GM12878 (cell line): ENCODE measurements at regions not wholly inside any gene's neighbourhood (a gene's known extent, or its start where the extent isn't known, plus 50 kb on each side); places are given as distances from the start of the nearest gene placed in this dataset.

Source experiments
- ATAC-seq: fragments of 200-7000 bp; cut with Tn5 transposase; 3 replicates; pipeline ENCODE4 v1.9.1; 2020; ENCODE audit warnings: mild to moderate bottlenecking, moderate library complexity
- BruUV-seq: library from RNA; stranded (reverse); fragments of 400-500 nt; replicated peaks from 2 replicates; lab custom pipeline; 2021; lab: Mats Ljungman, UMichigan
- CTCF ChIA-PET: fragments of 300-600 bp; sonication (Branson Sonifier 250); formaldehyde crosslinking; extraction: SDS; loops from one replicate; lab custom pipeline; 2021; ENCODE audit warnings: inconsistent platforms; lab: Yijun Ruan, JAX
- POLR2A ChIA-PET: fragments of 350-600 bp; formaldehyde crosslinking; extraction: SDS; loops from one replicate; lab custom pipeline; 2021; ENCODE audit warnings: inconsistent platforms; lab: Charles Lee
- RAD21 ChIA-PET: fragments of 300-600 bp; sonication (Branson Sonifier 250); formaldehyde crosslinking; loops from one replicate; lab custom pipeline; 2023; ENCODE audit warnings: antibody characterized with exemption; ENCODE audit not compliant: unreplicated experiment; lab: Charles Lee
- SMC1A ChIA-PET: fragments of 300-600 bp; sonication (Branson Sonifier 250); formaldehyde crosslinking; loops from one replicate; lab custom pipeline; 2023; ENCODE audit not compliant: unreplicated experiment, uncharacterized antibody; lab: Charles Lee
- DNase-seq: peaks from one replicate; pipeline ENCODE4 v3.0.0-alpha.2; 2011; ENCODE audit warnings: low read depth, low spot score
- FAIRE-seq: peaks from 3 replicates; lab custom pipeline; 2011; peaks lifted over from hg19 to GRCh38; lab: Jason Lieb, UNC
- H2AFZ ChIP-seq: 2 replicates; pipeline ENCODE4 v1.6.0; 2011; ENCODE audit warnings: low read depth, low read length, control low read depth; ENCODE audit not compliant: control insufficient read depth
- H3K27ac ChIP-seq: 2 replicates; pipeline ENCODE4 v1.5.1; 2011; ENCODE audit warnings: control low read depth; ENCODE audit not compliant: control insufficient read depth, insufficient read depth
- H3K27me3 ChIP-seq, 2 experiments: replicated peaks in 1 of 2; 2 replicates each; pipeline versions ENCODE4 v1.6.0 to v1.6.1; 2011; ENCODE audit warnings: low read length in 1 of 2; ENCODE audit not compliant: control insufficient read depth in 2 of 2, insufficient read depth in 2 of 2
- H3K36me3 ChIP-seq, 2 experiments: 2 replicates each; pipeline ENCODE4 v1.5.1; 2011; ENCODE audit warnings: low read length in 1 of 2; ENCODE audit not compliant: control insufficient read depth in 2 of 2, insufficient read depth in 2 of 2
- H3K4me1 ChIP-seq: 2 replicates; pipeline ENCODE4 v1.6.1; 2011; ENCODE audit warnings: mild to moderate bottlenecking, low read length, moderate library complexity, mixed read lengths; ENCODE audit not compliant: control insufficient read depth, insufficient read depth
- H3K4me2 ChIP-seq: 2 replicates; pipeline ENCODE4 v1.6.0; 2011; ENCODE audit warnings: control low read depth; ENCODE audit not compliant: control insufficient read depth, insufficient read depth
- H3K4me3 ChIP-seq: fragments of 200-600 bp; sonication (generic); 2 replicates; pipeline ENCODE4 v1.5.1; 2016
- H3K79me2 ChIP-seq: 2 replicates; pipeline ENCODE4 v1.6.0; 2011; ENCODE audit warnings: low read length; ENCODE audit not compliant: control insufficient read depth, insufficient read depth
- H3K9ac ChIP-seq: 2 replicates; pipeline ENCODE4 v1.8.0; 2011; ENCODE audit warnings: low read length, control low read depth, mixed read lengths; ENCODE audit not compliant: control insufficient read depth, insufficient read depth
- H3K9me3 ChIP-seq: replicated peaks from 3 replicates; pipeline ENCODE4 v1.5.1; 2011; ENCODE audit warnings: mild to moderate bottlenecking, low read length; ENCODE audit not compliant: control insufficient read depth, insufficient read depth
- H4K20me1 ChIP-seq: 2 replicates; pipeline ENCODE4 v1.6.0; 2011; ENCODE audit not compliant: control insufficient read depth, insufficient read depth
- ATF7 ChIP-seq: fragments of 450-650 bp; IDR thresholded peaks from 2 replicates; pipeline ENCODE4 v1.6.1; 2016; ENCODE audit warnings: low read depth, mild to moderate bottlenecking
- CBX5 ChIP-seq: sonication (generic); IDR thresholded peaks from 2 replicates; pipeline ENCODE4 v1.6.1; 2016; ENCODE audit warnings: low read depth, moderate library complexity, mild to moderate bottlenecking, inconsistent platforms
- CREB1 ChIP-seq: IDR thresholded peaks from 2 replicates; pipeline ENCODE4 v1.6.1; 2012; ENCODE audit warnings: low read depth, mild to moderate bottlenecking, inconsistent platforms
- EZH2 ChIP-seq: IDR thresholded peaks from 2 replicates; pipeline ENCODE4 v1.6.1; 2012; ENCODE audit warnings: low read depth, mild to moderate bottlenecking, control low read depth, inconsistent platforms, low read length, borderline replicate concordance; ENCODE audit not compliant: control insufficient read depth
- KDM1A ChIP-seq: fragments of 200-600 bp; sonication (generic); IDR thresholded peaks from 2 replicates; pipeline ENCODE4 v1.6.1; 2016; ENCODE audit warnings: borderline replicate concordance
- LARP7 ChIP-seq: fragments of 450-650 bp; IDR thresholded peaks from 2 replicates; pipeline ENCODE4 v1.6.1; 2017; ENCODE audit warnings: mild to moderate bottlenecking
- MTA2 ChIP-seq: fragments of 450-650 bp; IDR thresholded peaks from 2 replicates; pipeline ENCODE4 v1.6.1; 2016; ENCODE audit warnings: low read depth, mild to moderate bottlenecking, moderate library complexity
- PAX8 ChIP-seq: fragments of 450-650 bp; IDR thresholded peaks from 2 replicates; pipeline ENCODE4 v1.6.1; 2017; ENCODE audit warnings: mild to moderate bottlenecking, moderate library complexity
- POLR2AphosphoS5 ChIP-seq: IDR thresholded peaks from 2 replicates; pipeline ENCODE4 v1.6.1; 2011; ENCODE audit warnings: mild to moderate bottlenecking, low read length, inconsistent platforms
- RAD51 ChIP-seq: fragments of 450-650 bp; IDR thresholded peaks from 2 replicates; pipeline ENCODE4 v1.6.1; 2016; ENCODE audit warnings: moderate library complexity, mild to moderate bottlenecking, inconsistent platforms
- RELA ChIP-seq: fragments of 450-650 bp; IDR thresholded peaks from 2 replicates; pipeline ENCODE4 v1.8.0; 2014; ENCODE audit warnings: borderline replicate concordance; ENCODE audit not compliant: partially characterized antibody
- SRF ChIP-seq, 2 experiments: IDR thresholded peaks; 2 replicates each; pipeline ENCODE4 v1.6.1; 2011; ENCODE audit warnings: low read depth in 2 of 2, low read length in 2 of 2, mild to moderate bottlenecking in 1 of 2, moderate library complexity in 1 of 2
- ZNF217 ChIP-seq: fragments of 450-650 bp; IDR thresholded peaks from 2 replicates; pipeline ENCODE4 v1.6.1; 2017; ENCODE audit warnings: antibody characterized with exemption, mild to moderate bottlenecking
- ZNF24 ChIP-seq: fragments of 450-650 bp; IDR thresholded peaks from 2 replicates; pipeline ENCODE4 v1.6.1; 2017; ENCODE audit warnings: antibody characterized with exemption, mild to moderate bottlenecking
- ZNF384 ChIP-seq: IDR thresholded peaks from 2 replicates; pipeline ENCODE4 v1.6.1; 2012; ENCODE audit warnings: low read depth, mild to moderate bottlenecking, low read length, improper control_type of control experiment, borderline replicate concordance
- WGBS: methylation state at CpG from one replicate; pipeline ENCODE4 v1.1.6; 2016; ENCODE audit warnings: low lambda C conversion rate; ENCODE audit not compliant: insufficient replicate concordance, insufficient coverage; ENCODE audit errors: missing lambda C conversion rate; 5-methylcytosine and 5-hydroxymethylcytosine counted together
- in situ Hi-C: fragments of 300-500 bp; cut with MboI; formaldehyde crosslinking; loops from 9 replicates; pipeline ENCODE4 v1.14.3; 2018; ENCODE audit warnings: mixed read lengths
- intact Hi-C: fragments of 100-400 bp; cut with micrococcal nuclease; formaldehyde crosslinking; loops from one replicate; pipeline ENCODE4 v1.14.2; 2022; ENCODE audit not compliant: unreplicated experiment
- TF ChIP-seq, protein P1 (sequence below): fragments of 450-650 bp; IDR thresholded peaks from 2 replicates; pipeline ENCODE4 v1.6.1; 2017; ENCODE audit warnings: mild to moderate bottlenecking, moderate library complexity
- TF ChIP-seq, protein P2 (sequence below): fragments of 450-650 bp; IDR thresholded peaks from 2 replicates; pipeline ENCODE4 v1.6.1; 2017; ENCODE audit warnings: mild to moderate bottlenecking
- TF ChIP-seq, protein P3 (sequence below): IDR thresholded peaks from 2 replicates; pipeline ENCODE4 v1.6.1; 2011; ENCODE audit warnings: low read depth, low read length, improper control_type of control experiment, borderline replicate concordance
- TF ChIP-seq, protein P4 (sequence below): fragments of 450-650 bp; IDR thresholded peaks from 2 replicates; pipeline ENCODE4 v1.6.1; 2017; ENCODE audit warnings: low read depth, mild to moderate bottlenecking, moderate library complexity

DNA sequence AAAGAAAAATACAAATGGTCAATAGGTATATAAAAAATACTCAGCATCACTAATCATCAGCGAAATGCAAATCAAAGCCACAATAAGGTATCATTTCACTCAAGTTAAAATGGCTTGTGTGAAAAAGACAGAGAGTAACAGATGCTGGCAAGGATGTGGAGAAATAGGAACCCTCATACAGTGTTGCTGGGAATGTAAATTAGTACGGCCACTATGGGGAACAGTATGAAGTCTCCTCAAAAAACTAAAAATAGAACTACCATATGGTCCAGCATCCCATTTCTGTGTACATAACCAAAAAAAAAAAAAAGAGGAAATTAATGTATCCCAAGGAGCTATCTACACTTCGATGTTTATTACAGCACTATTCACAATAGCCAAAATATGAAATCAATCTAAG, 98.1 kb upstream of the TGFBR2 start:
- BruUV-seq = no TSS peak
- no peak overlapping the region for H2AFZ ChIP-seq
- SMC1A ChIA-PET = no interaction called here
- ATAC-seq = no peak
- H3K4me3 ChIP-seq = no peak overlapping the region
- H3K79me2 ChIP-seq = no peaks in the 10 kb centered on the region
- H3K27me3 ChIP-seq = no peaks in the 10 kb centered on the region
- H3K4me1 ChIP-seq = peaks cover under 1% of the 10 kb centered on the region; the same call in 1 of the 2 replicates
- H4K20me1 ChIP-seq = no peaks in the 10 kb centered on the region
- no peak for DNase-seq
- no peak overlapping the region for H3K27ac ChIP-seq
- FAIRE-seq = no peak
- no peaks in the 10 kb centered on the region for H3K9me3 ChIP-seq
- RAD21 ChIA-PET = no interaction called here
- no peak overlapping the region for H3K4me2 ChIP-seq
- POLR2A ChIA-PET = no interaction called here
- intact Hi-C loops = no loop called here
- TF ChIP-seq ZNF217 (no peak), CBX5 (no peak), PAX8 (no peak), KDM1A (no peak), RAD51 (no peak), LARP7 (no peak), SRF (IDR thresholded peaks at IDR 0.05; ENCODE audit: low read depth in 2 of 2, low read length in 2 of 2) (no peak), CREB1 (no peak), RELA (no peak), ZNF24 (no peak), POLR2AphosphoS5 (no peak), EZH2 (no peak), MTA2 (no peak), ZNF384 (no peak), ATF7 (no peak)
- TF ChIP-seq, protein P1, sequence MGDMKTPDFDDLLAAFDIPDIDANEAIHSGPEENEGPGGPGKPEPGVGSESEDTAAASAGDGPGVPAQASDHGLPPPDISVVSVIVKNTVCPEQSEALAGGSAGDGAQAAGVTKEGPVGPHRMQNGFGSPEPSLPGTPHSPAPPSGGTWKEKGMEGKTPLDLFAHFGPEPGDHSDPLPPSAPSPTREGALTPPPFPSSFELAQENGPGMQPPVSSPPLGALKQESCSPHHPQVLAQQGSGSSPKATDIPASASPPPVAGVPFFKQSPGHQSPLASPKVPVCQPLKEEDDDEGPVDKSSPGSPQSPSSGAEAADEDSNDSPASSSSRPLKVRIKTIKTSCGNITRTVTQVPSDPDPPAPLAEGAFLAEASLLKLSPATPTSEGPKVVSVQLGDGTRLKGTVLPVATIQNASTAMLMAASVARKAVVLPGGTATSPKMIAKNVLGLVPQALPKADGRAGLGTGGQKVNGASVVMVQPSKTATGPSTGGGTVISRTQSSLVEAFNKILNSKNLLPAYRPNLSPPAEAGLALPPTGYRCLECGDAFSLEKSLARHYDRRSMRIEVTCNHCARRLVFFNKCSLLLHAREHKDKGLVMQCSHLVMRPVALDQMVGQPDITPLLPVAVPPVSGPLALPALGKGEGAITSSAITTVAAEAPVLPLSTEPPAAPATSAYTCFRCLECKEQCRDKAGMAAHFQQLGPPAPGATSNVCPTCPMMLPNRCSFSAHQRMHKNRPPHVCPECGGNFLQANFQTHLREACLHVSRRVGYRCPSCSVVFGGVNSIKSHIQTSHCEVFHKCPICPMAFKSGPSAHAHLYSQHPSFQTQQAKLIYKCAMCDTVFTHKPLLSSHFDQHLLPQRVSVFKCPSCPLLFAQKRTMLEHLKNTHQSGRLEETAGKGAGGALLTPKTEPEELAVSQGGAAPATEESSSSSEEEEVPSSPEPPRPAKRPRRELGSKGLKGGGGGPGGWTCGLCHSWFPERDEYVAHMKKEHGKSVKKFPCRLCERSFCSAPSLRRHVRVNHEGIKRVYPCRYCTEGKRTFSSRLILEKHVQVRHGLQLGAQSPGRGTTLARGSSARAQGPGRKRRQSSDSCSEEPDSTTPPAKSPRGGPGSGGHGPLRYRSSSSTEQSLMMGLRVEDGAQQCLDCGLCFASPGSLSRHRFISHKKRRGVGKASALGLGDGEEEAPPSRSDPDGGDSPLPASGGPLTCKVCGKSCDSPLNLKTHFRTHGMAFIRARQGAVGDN = no peak
- TF ChIP-seq, protein P2, sequence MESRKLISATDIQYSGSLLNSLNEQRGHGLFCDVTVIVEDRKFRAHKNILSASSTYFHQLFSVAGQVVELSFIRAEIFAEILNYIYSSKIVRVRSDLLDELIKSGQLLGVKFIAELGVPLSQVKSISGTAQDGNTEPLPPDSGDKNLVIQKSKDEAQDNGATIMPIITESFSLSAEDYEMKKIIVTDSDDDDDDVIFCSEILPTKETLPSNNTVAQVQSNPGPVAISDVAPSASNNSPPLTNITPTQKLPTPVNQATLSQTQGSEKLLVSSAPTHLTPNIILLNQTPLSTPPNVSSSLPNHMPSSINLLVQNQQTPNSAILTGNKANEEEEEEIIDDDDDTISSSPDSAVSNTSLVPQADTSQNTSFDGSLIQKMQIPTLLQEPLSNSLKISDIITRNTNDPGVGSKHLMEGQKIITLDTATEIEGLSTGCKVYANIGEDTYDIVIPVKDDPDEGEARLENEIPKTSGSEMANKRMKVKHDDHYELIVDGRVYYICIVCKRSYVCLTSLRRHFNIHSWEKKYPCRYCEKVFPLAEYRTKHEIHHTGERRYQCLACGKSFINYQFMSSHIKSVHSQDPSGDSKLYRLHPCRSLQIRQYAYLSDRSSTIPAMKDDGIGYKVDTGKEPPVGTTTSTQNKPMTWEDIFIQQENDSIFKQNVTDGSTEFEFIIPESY = no peak
- TF ChIP-seq, protein P3, sequence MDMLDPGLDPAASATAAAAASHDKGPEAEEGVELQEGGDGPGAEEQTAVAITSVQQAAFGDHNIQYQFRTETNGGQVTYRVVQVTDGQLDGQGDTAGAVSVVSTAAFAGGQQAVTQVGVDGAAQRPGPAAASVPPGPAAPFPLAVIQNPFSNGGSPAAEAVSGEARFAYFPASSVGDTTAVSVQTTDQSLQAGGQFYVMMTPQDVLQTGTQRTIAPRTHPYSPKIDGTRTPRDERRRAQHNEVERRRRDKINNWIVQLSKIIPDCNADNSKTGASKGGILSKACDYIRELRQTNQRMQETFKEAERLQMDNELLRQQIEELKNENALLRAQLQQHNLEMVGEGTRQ = no peak
- TF ChIP-seq, protein P4, sequence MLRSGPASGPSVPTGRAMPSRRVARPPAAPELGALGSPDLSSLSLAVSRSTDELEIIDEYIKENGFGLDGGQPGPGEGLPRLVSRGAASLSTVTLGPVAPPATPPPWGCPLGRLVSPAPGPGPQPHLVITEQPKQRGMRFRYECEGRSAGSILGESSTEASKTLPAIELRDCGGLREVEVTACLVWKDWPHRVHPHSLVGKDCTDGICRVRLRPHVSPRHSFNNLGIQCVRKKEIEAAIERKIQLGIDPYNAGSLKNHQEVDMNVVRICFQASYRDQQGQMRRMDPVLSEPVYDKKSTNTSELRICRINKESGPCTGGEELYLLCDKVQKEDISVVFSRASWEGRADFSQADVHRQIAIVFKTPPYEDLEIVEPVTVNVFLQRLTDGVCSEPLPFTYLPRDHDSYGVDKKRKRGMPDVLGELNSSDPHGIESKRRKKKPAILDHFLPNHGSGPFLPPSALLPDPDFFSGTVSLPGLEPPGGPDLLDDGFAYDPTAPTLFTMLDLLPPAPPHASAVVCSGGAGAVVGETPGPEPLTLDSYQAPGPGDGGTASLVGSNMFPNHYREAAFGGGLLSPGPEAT = no peak
- WGBS = 31% methylated on average over 3 of the region's 3 CpGs
- no peak overlapping the region for H3K9ac ChIP-seq
- CTCF ChIA-PET = interaction anchor here (0.6 kb wide), 1 partner anchor 22 kb away, joined by 4 read pairs; no protein-coding TSS in a partner anchor
- H3K36me3 ChIP-seq = no peaks in the 10 kb centered on the region
- in situ Hi-C loops = no loop called here
